Caco-2 (cell line): ENCODE measurements at regions not wholly inside any gene's neighbourhood (a gene's known extent, or its start where the extent isn't known, plus 50 kb on each side); places are given as distances from the start of the nearest gene placed in this dataset.

Experiments
- BruUV-seq: library from RNA; stranded (reverse); fragments of 400-500 nt; replicated peaks from 2 replicates; lab custom pipeline; 2021; lab: Mats Ljungman, UMichigan
- CTCF ChIA-PET: fragments of 300-600 bp; sonication (Branson Sonifier 250); formaldehyde crosslinking; loops from one replicate; lab custom pipeline; 2022; ENCODE audit warnings: antibody characterized with exemption; lab: Charles Lee
- POLR2A ChIA-PET: fragments of 300-600 bp; sonication (Branson Sonifier 250); formaldehyde crosslinking; loops from one replicate; lab custom pipeline; 2022; ENCODE audit warnings: antibody characterized with exemption; lab: Charles Lee
- DNase-seq, 2 experiments: peaks; one replicate each; pipeline versions ENCODE4 v3.0.0 to v3.0.0-alpha.2; 2020 to 2022
- H3K27me3 ChIP-seq: replicated peaks from 2 replicates; pipeline ENCODE4 v1.6.0; 2011; ENCODE audit warnings: low read length; ENCODE audit not compliant: control insufficient read depth, insufficient read depth
- H3K36me3 ChIP-seq: 2 replicates; pipeline ENCODE4 v1.5.1; 2011; ENCODE audit warnings: low read length; ENCODE audit not compliant: control insufficient read depth, insufficient read depth
- H3K4me1 ChIP-seq: fragments of 250-450 bp; sonication (Bioruptor Pico); 2 replicates; pipeline ENCODE4 v1.5.1; 2020; ENCODE audit warnings: mild to moderate bottlenecking
- H3K4me3 ChIP-seq: 2 replicates; pipeline ENCODE4 v1.5.1; 2011; ENCODE audit warnings: low read depth, mild to moderate bottlenecking, control low read depth, low read length
- H3K9me3 ChIP-seq: fragments of 250-450 bp; sonication (Bioruptor Pico); 2 replicates; pipeline ENCODE4 v1.5.1; 2020; ENCODE audit warnings: mild to moderate bottlenecking, moderate library complexity
- H3K27ac Mint-ChIP-seq: one replicate; pipeline ENCODE4 v1.8.0; 2022; ENCODE audit warnings: mixed read lengths; ENCODE audit not compliant: unreplicated experiment
- H3K27me3 Mint-ChIP-seq: one replicate; pipeline ENCODE4 v1.8.0; 2022; ENCODE audit warnings: mixed read lengths; ENCODE audit not compliant: insufficient read depth, unreplicated experiment
- H3K36me3 Mint-ChIP-seq: one replicate; pipeline ENCODE4 v1.8.0; 2022; ENCODE audit warnings: mild to moderate bottlenecking, mixed read lengths; ENCODE audit not compliant: insufficient read depth, unreplicated experiment
- H3K4me1 Mint-ChIP-seq: one replicate; pipeline ENCODE4 v1.8.0; 2022; ENCODE audit warnings: low read depth, mixed read lengths; ENCODE audit not compliant: unreplicated experiment
- H3K4me3 Mint-ChIP-seq: one replicate; pipeline ENCODE4 v1.8.0; 2022; ENCODE audit warnings: mild to moderate bottlenecking, moderate library complexity, mixed read lengths; ENCODE audit not compliant: unreplicated experiment
- H3K9me3 Mint-ChIP-seq: one replicate; pipeline ENCODE4 v1.8.0; 2022; ENCODE audit warnings: mixed read lengths; ENCODE audit not compliant: unreplicated experiment
- CTCF ChIP-seq, 2 experiments: fragments of 200-600 bp in 1 of 2; IDR thresholded peaks; 1 replicate in 1 of 2; 2 replicates in 1 of 2; pipeline versions ENCODE4 v1.5.1 to v1.8.0; 2011 to 2022; ENCODE audit warnings: antibody characterized with exemption in 1 of 2, control low read depth in 1 of 2, inconsistent platforms in 1 of 2, low read depth in 1 of 2, low read length in 1 of 2, mild to moderate bottlenecking in 1 of 2, moderate library complexity in 1 of 2; ENCODE audit not compliant: insufficient read depth in 1 of 2, severe bottlenecking in 1 of 2, unreplicated experiment in 1 of 2
- intact Hi-C: fragments of 100-400 bp; cut with micrococcal nuclease; formaldehyde crosslinking; loops from one replicate; pipeline ENCODE4 v1.10.0; 2022; ENCODE audit not compliant: unreplicated experiment

- Mint-ChIP-seq H3K27me3 (peaks cover 7% of the 10 kb centered on the region), H3K27ac (no peak overlapping the region), H3K9me3 (no peaks in the 10 kb centered on the region), H3K4me3 (no peak overlapping the region), H3K36me3 (no peaks in the 10 kb centered on the region), H3K4me1 (no peaks in the 10 kb centered on the region)
- ChIA-PET POLR2A (no interaction called here), CTCF (interaction anchor here (0.6 kb wide), 1 partner anchor 47 kb away, joined by 3 read pairs; no protein-coding TSS in a partner anchor)
- intact Hi-C loops, result loop anchor here (10.0 kb wide), 1 partner anchor 230 kb away; no protein-coding TSS in a partner anchor
- Histone ChIP-seq H3K9me3 (no peaks in the 10 kb centered on the region), H3K4me3 (no peak overlapping the region), H3K36me3 (no peaks in the 10 kb centered on the region), H3K4me1 (no peaks in the 10 kb centered on the region), H3K27me3 (no peaks in the 10 kb centered on the region; the same call in 1 of the 2 replicates)
- no peak for TF ChIP-seq CTCF (IDR thresholded peaks at IDR 0.05; ENCODE audit: insufficient read depth in 1 of 2, low read depth in 1 of 2, low read length in 1 of 2, severe bottlenecking in 1 of 2, unreplicated experiment in 1 of 2)
- BruUV-seq, result no TSS peak
- DNase-seq, result no peak
These were observed 254.5 kb downstream of the RRAGC start for GRCh38 chr1:38605063-38605462.

- H3K36me3 Mint-ChIP-seq, result no peaks in the 10 kb centered on the region
- CTCF ChIA-PET, result no interaction called here
- intact Hi-C loops, result loop anchor here (10.0 kb wide), 1 partner anchor 231 kb away; no protein-coding TSS in a partner anchor
- Histone ChIP-seq H3K4me1 (no peaks in the 10 kb centered on the region), H3K9me3 (no peaks in the 10 kb centered on the region), H3K36me3 (no peaks in the 10 kb centered on the region), H3K27me3 (no peaks in the 10 kb centered on the region; the same call in 1 of the 2 replicates), H3K4me3 (no peak overlapping the region)
- no peak overlapping the region for H3K27ac Mint-ChIP-seq
- BruUV-seq, result no TSS peak
- POLR2A ChIA-PET, result no interaction called here
- H3K4me3 Mint-ChIP-seq, result no peak overlapping the region
- no peaks in the 10 kb centered on the region for H3K9me3 Mint-ChIP-seq
- no peak for DNase-seq
- H3K4me1 Mint-ChIP-seq, result no peaks in the 10 kb centered on the region
- no peak for TF ChIP-seq CTCF (IDR thresholded peaks at IDR 0.05; ENCODE audit: insufficient read depth in 1 of 2, low read depth in 1 of 2, low read length in 1 of 2, severe bottlenecking in 1 of 2, unreplicated experiment in 1 of 2)
- peaks cover 7% of the 10 kb centered on the region for H3K27me3 Mint-ChIP-seq
These were observed 255.7 kb downstream of the RRAGC start for GRCh38 chr1:38603907-38604306.

- H3K9me3 Mint-ChIP-seq, result no peaks in the 10 kb centered on the region
- intact Hi-C loops, result loop anchor here (10.0 kb wide), 1 partner anchor 234 kb away; no protein-coding TSS in a partner anchor
- BruUV-seq, result no TSS peak
- no peaks in the 10 kb centered on the region for H3K4me1 ChIP-seq
- TF ChIP-seq CTCF (IDR thresholded peaks at IDR 0.05; ENCODE audit: insufficient read depth in 1 of 2, low read depth in 1 of 2, low read length in 1 of 2, severe bottlenecking in 1 of 2, unreplicated experiment in 1 of 2), result no peak
- POLR2A ChIA-PET, result no interaction called here
- no peaks in the 10 kb centered on the region for H3K36me3 ChIP-seq
- H3K27ac Mint-ChIP-seq, result no peak overlapping the region
- CTCF ChIA-PET, result no interaction called here
- no peak for DNase-seq
- H3K36me3 Mint-ChIP-seq, result no peaks in the 10 kb centered on the region
- H3K9me3 ChIP-seq, result no peaks in the 10 kb centered on the region
- peaks cover 7% of the 10 kb centered on the region for H3K27me3 Mint-ChIP-seq
- H3K4me3 ChIP-seq, result no peak overlapping the region
- no peaks in the 10 kb centered on the region for H3K4me1 Mint-ChIP-seq
- H3K4me3 Mint-ChIP-seq, result no peak overlapping the region
- H3K27me3 ChIP-seq, result no peaks in the 10 kb centered on the region
These were observed 258.7 kb downstream of the RRAGC start for GRCh38 chr1:38600905-38601304.
